IMR-90 (cell line): ENCODE measurements at regions not wholly inside any gene's neighbourhood (a gene's known extent, or its start where the extent isn't known, plus 50 kb on each side); places are given as distances from the start of the nearest gene placed in this dataset.

Experiments
- CEBPB ChIP-seq: IDR thresholded peaks from 2 replicates; pipeline ENCODE4 v1.6.1; 2012; ENCODE audit warnings: low read depth, low read length, improper control_type of control experiment
- POLR2A ChIP-seq: IDR thresholded peaks from 2 replicates; pipeline ENCODE4 v1.6.1; 2012; ENCODE audit warnings: mild to moderate bottlenecking, low read depth, low read length
- RAD21 ChIP-seq: IDR thresholded peaks from 2 replicates; pipeline ENCODE4 v1.6.1; 2012; ENCODE audit warnings: low read length, improper control_type of control experiment
- TF ChIP-seq, protein P1 (sequence below): conservative IDR thresholded peaks from 2 replicates; pipeline ENCODE4 v1.5.1; 2012; ENCODE audit warnings: mild to moderate bottlenecking, low read depth, low read length, improper control_type of control experiment

DNA sequence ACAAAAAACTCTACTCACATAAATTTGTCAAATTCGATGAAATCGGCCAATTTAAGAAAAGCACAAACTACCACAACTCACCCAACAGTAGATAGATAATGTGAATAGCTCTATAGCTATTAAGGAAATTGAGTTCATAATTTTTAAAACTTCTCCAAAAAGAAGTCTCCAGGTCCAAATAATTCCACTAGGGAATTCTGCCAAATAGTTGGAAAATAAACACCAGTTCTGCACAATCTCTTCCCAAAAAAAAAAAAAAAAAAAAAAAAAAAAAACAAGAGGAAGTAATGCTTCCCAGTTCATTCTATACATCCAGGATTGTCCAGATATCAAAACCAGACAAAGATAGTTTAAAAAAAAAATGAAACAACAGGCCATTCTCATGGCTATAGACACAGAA lies 164.2 kb downstream of the POLR2M start:
- no peak for TF ChIP-seq CEBPB
- TF ChIP-seq POLR2A, result no peak
- no peak for TF ChIP-seq RAD21
- TF ChIP-seq, protein P1, sequence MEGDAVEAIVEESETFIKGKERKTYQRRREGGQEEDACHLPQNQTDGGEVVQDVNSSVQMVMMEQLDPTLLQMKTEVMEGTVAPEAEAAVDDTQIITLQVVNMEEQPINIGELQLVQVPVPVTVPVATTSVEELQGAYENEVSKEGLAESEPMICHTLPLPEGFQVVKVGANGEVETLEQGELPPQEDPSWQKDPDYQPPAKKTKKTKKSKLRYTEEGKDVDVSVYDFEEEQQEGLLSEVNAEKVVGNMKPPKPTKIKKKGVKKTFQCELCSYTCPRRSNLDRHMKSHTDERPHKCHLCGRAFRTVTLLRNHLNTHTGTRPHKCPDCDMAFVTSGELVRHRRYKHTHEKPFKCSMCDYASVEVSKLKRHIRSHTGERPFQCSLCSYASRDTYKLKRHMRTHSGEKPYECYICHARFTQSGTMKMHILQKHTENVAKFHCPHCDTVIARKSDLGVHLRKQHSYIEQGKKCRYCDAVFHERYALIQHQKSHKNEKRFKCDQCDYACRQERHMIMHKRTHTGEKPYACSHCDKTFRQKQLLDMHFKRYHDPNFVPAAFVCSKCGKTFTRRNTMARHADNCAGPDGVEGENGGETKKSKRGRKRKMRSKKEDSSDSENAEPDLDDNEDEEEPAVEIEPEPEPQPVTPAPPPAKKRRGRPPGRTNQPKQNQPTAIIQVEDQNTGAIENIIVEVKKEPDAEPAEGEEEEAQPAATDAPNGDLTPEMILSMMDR, result no peak
